ENCODE measurements at regions not wholly inside any gene's neighbourhood (a gene's known extent, or its start where the extent isn't known, plus 50 kb on each side); places are given as distances from the start of the nearest gene placed in this dataset.

DNA sequence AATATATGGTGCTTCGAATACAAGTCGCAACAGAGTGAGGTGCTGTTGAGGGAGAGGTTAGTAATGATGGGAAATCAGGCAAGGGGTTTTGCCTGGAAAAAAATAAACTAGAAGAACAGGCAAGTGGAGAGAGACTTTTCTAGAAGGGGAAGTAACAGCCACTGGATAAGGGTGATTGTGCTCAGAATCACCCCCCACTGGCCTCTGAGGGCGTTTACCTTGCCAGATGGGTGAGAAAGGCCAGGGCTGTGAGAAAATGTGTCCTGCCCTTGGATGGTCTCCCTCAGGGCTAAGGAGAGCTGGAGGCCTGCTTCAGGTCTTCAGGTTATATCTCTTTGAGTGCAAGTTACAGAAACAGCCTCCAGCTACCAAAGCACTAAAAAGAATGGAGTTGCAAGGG is 151.8 kb downstream of the MEX3B start:
- H3K27me3 ChIP-seq (replicated peaks; ENCODE audit: insufficient read depth, low read length) = no peaks in the 10 kb centered on the region
- H3K9me2 ChIP-seq (replicated peaks; ENCODE audit: insufficient read depth, low read length) = no peaks in the 10 kb centered on the region
- TF ChIP-seq EZH2 (optimal IDR thresholded peaks at IDR 0.05; ENCODE audit: low read depth, low read length) = no peak
- TF ChIP-seq, protein P1, sequence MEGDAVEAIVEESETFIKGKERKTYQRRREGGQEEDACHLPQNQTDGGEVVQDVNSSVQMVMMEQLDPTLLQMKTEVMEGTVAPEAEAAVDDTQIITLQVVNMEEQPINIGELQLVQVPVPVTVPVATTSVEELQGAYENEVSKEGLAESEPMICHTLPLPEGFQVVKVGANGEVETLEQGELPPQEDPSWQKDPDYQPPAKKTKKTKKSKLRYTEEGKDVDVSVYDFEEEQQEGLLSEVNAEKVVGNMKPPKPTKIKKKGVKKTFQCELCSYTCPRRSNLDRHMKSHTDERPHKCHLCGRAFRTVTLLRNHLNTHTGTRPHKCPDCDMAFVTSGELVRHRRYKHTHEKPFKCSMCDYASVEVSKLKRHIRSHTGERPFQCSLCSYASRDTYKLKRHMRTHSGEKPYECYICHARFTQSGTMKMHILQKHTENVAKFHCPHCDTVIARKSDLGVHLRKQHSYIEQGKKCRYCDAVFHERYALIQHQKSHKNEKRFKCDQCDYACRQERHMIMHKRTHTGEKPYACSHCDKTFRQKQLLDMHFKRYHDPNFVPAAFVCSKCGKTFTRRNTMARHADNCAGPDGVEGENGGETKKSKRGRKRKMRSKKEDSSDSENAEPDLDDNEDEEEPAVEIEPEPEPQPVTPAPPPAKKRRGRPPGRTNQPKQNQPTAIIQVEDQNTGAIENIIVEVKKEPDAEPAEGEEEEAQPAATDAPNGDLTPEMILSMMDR (IDR thresholded peaks at IDR 0.05; ENCODE audit: low read length) = no peak
- no peak for TF ChIP-seq EZH2phosphoT487 (IDR thresholded peaks at IDR 0.05; ENCODE audit: low read length)
- H3K4me2 ChIP-seq (ENCODE audit: low read depth, low read length) = no peak overlapping the region
- no peak overlapping the region for H3K4me3 ChIP-seq (ENCODE audit: low read length)
- no peak for DNase-seq
- no peak overlapping the region for H2AFZ ChIP-seq (ENCODE audit: low read length)
- no peaks in the 10 kb centered on the region for H3K4me1 ChIP-seq (ENCODE audit: low read length)
- H3K9ac ChIP-seq (ENCODE audit: low read length) = no peak overlapping the region
- H4K20me1 ChIP-seq (ENCODE audit: insufficient read depth, low read length) = no peaks in the 10 kb centered on the region
- H3K79me2 ChIP-seq (ENCODE audit: low read length) = no peaks in the 10 kb centered on the region
- H3F3A ChIP-seq (ENCODE audit: insufficient read depth, low read length) = no peaks in the 10 kb centered on the region
- no peak overlapping the region for H3K27ac ChIP-seq (ENCODE audit: low read length)
- H3K36me3 ChIP-seq (replicated peaks; ENCODE audit: insufficient read depth, low read length) = no peaks in the 10 kb centered on the region
- no peaks in the 10 kb centered on the region for H3K9me3 ChIP-seq (replicated peaks; ENCODE audit: insufficient read depth, low read length)

DNA sequence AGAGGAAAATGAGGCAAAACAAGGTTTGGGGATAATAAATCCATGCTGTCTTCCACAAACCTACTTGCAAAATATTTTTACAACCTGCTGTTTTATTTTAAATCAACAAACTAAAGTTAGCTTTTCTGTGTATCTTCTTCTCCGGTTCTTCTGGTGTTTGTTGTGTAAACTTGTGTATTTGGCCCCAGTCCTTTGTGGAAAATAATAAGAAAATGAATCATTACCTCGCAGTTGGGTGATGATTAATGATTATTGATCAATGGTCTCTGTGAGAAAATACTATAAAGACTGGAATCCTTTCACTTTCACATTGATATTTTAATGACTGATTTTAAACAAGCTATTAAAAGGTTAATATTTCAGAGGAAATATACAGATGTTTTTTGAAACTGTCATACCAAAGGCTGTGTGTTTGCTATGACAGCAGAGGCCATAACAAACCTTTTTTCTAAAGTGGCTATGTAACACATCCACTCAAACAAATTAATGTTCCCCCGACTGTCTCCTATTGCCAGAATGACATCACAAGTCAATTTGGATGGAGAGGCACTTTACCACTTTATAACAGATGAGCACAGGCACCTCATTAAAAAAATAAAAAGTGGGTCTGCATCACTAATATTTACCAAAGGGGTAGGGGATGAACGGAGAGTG is 152.5 kb downstream of the MEX3B start:
- H3K9me3 ChIP-seq (replicated peaks; ENCODE audit: insufficient read depth, low read length) = no peaks in the 10 kb centered on the region
- no peak for DNase-seq
- no peaks in the 10 kb centered on the region for H3K9me2 ChIP-seq (replicated peaks; ENCODE audit: insufficient read depth, low read length)
- no peak overlapping the region for H2AFZ ChIP-seq (ENCODE audit: low read length)
- H3K4me2 ChIP-seq (ENCODE audit: low read depth, low read length) = no peak overlapping the region
- no peaks in the 10 kb centered on the region for H3K27me3 ChIP-seq (replicated peaks; ENCODE audit: insufficient read depth, low read length)
- no peaks in the 10 kb centered on the region for H3K79me2 ChIP-seq (ENCODE audit: low read length)
- H3K4me3 ChIP-seq (ENCODE audit: low read length) = no peak overlapping the region
- no peaks in the 10 kb centered on the region for H3F3A ChIP-seq (ENCODE audit: insufficient read depth, low read length)
- no peaks in the 10 kb centered on the region for H3K4me1 ChIP-seq (ENCODE audit: low read length)
- H3K36me3 ChIP-seq (replicated peaks; ENCODE audit: insufficient read depth, low read length) = no peaks in the 10 kb centered on the region
- H4K20me1 ChIP-seq (ENCODE audit: insufficient read depth, low read length) = no peaks in the 10 kb centered on the region
- TF ChIP-seq, protein P1 (IDR thresholded peaks at IDR 0.05; ENCODE audit: low read length) = no peak
- no peak for TF ChIP-seq EZH2 (optimal IDR thresholded peaks at IDR 0.05; ENCODE audit: low read depth, low read length)
- TF ChIP-seq EZH2phosphoT487 (IDR thresholded peaks at IDR 0.05; ENCODE audit: low read length) = no peak
- no peak overlapping the region for H3K9ac ChIP-seq (ENCODE audit: low read length)
- no peak overlapping the region for H3K27ac ChIP-seq (ENCODE audit: low read length)

DNA sequence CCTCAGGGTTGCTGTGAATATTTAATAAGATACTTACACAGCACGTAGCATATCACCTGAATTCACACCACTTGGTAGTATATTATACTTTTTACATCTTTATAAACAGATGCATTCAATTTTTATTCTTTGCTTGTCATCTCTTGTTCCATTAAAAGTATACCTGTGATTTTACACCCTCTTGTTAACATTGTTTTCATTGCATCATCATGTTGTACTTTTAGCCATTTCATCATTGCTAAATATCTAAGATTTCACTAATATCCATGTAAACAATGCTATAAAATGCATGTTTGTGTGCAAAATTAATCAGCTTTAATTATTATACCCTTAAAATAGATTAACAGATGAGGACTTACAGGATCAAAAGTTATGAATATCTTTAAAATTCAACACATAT is 155.3 kb downstream of the MEX3B start:
- H3K4me2 ChIP-seq (ENCODE audit: low read depth, low read length) = no peak overlapping the region
- H4K20me1 ChIP-seq (ENCODE audit: insufficient read depth, low read length) = no peaks in the 10 kb centered on the region
- H3K9me2 ChIP-seq (replicated peaks; ENCODE audit: insufficient read depth, low read length) = no peaks in the 10 kb centered on the region
- TF ChIP-seq, protein P1 (IDR thresholded peaks at IDR 0.05; ENCODE audit: low read length) = no peak
- TF ChIP-seq EZH2 (optimal IDR thresholded peaks at IDR 0.05; ENCODE audit: low read depth, low read length) (no peak), EZH2phosphoT487 (IDR thresholded peaks at IDR 0.05; ENCODE audit: low read length) (no peak)
- H2AFZ ChIP-seq (ENCODE audit: low read length) = no peak overlapping the region
- H3K27ac ChIP-seq (ENCODE audit: low read length) = no peak overlapping the region
- H3K36me3 ChIP-seq (replicated peaks; ENCODE audit: insufficient read depth, low read length) = no peaks in the 10 kb centered on the region
- no peak overlapping the region for H3K4me3 ChIP-seq (ENCODE audit: low read length)
- H3K9ac ChIP-seq (ENCODE audit: low read length) = no peak overlapping the region
- no peak for DNase-seq
- H3K27me3 ChIP-seq (replicated peaks; ENCODE audit: insufficient read depth, low read length) = no peaks in the 10 kb centered on the region
- no peaks in the 10 kb centered on the region for H3K79me2 ChIP-seq (ENCODE audit: low read length)
- no peaks in the 10 kb centered on the region for H3F3A ChIP-seq (ENCODE audit: insufficient read depth, low read length)
- no peaks in the 10 kb centered on the region for H3K9me3 ChIP-seq (replicated peaks; ENCODE audit: insufficient read depth, low read length)
- H3K4me1 ChIP-seq (ENCODE audit: low read length) = no peaks in the 10 kb centered on the region

Data from MM.1S (cell line).